ENCODE measurements at regions not wholly inside any gene's neighbourhood (a gene's known extent, or its start where the extent isn't known, plus 50 kb on each side); places are given as distances from the start of the nearest gene placed in this dataset.

GRCh38 chr5:176162198-176162597 lies 76.0 kb upstream of the SIMC1 start:
- DNase-seq (no peak), ATAC-seq (no peak)
- intact Hi-C loops (cut with micrococcal nuclease): no loop called here
- Histone ChIP-seq H3K9me3 (ENCODE audit: control insufficient read depth, insufficient read depth, low read length) (no peaks in the 10 kb centered on the region), H3K27ac (ENCODE audit: low read length) (no peak overlapping the region), H3K27me3 (ENCODE audit: control insufficient read depth, insufficient read depth, low read length) (peaks cover 7% of the 10 kb centered on the region), H3K4me3 (ENCODE audit: low read length) (no peak overlapping the region), H3K36me3 (ENCODE audit: control insufficient read depth, insufficient read depth, low read length) (no peaks in the 10 kb centered on the region), H3K4me1 (ENCODE audit: control insufficient read depth, insufficient read depth, low read length) (no peaks in the 10 kb centered on the region)
- WGBS (ENCODE audit: insufficient coverage): 82% methylated on average over 3 of the region's 3 CpGs
- Mint-ChIP-seq H3K27ac (no peak overlapping the region), H3K4me3 (no peak overlapping the region), H3K36me3 (no peaks in the 10 kb centered on the region), H3K9me3 (no peaks in the 10 kb centered on the region), H3K27me3 (ENCODE audit: low read depth in 2 of 2) (peaks cover 19 to 56% of the 10 kb centered on the region in 2 donors), H3K4me1 (no peaks in the 10 kb centered on the region)
- TF ChIP-seq CTCF (IDR thresholded peaks at IDR 0.05): no peak

- H3K4me3 Mint-ChIP-seq: no peak overlapping the region
- H3K4me1 Mint-ChIP-seq: no peaks in the 10 kb centered on the region
- no peak for TF ChIP-seq CTCF (IDR thresholded peaks at IDR 0.05)
- H3K36me3 Mint-ChIP-seq: no peaks in the 10 kb centered on the region
- no peaks in the 10 kb centered on the region for H3K4me1 ChIP-seq (ENCODE audit: control insufficient read depth, insufficient read depth, low read length)
- peaks cover 19 to 56% of the 10 kb centered on the region in 2 donors for H3K27me3 Mint-ChIP-seq (ENCODE audit: low read depth in 2 of 2)
- no peaks in the 10 kb centered on the region for H3K36me3 ChIP-seq (ENCODE audit: control insufficient read depth, insufficient read depth, low read length)
- ATAC-seq (no peak), DNase-seq (no peak)
- H3K9me3 ChIP-seq (ENCODE audit: control insufficient read depth, insufficient read depth, low read length): no peaks in the 10 kb centered on the region
- H3K27ac ChIP-seq (ENCODE audit: low read length): no peak overlapping the region
- H3K9me3 Mint-ChIP-seq: no peaks in the 10 kb centered on the region
- H3K27me3 ChIP-seq (ENCODE audit: control insufficient read depth, insufficient read depth, low read length): peaks cover 10% of the 10 kb centered on the region
- H3K4me3 ChIP-seq (ENCODE audit: low read length): no peak overlapping the region
- intact Hi-C loops (cut with micrococcal nuclease): no loop called here
- no peak overlapping the region for H3K27ac Mint-ChIP-seq
- no CpG with 5 or more reads among the region's 4 CpGs for WGBS (ENCODE audit: insufficient coverage)
Measured at GRCh38 chr5:176162888-176163287, 75.3 kb upstream of the SIMC1 start.

GRCh38 chr5:176166427-176166826 lies 71.8 kb upstream of the SIMC1 start:
- no peak for TF ChIP-seq CTCF (IDR thresholded peaks at IDR 0.05)
- Mint-ChIP-seq H3K4me1 (no peaks in the 10 kb centered on the region), H3K4me3 (no peak overlapping the region), H3K36me3 (no peaks in the 10 kb centered on the region), H3K27ac (no peak overlapping the region), H3K27me3 (ENCODE audit: low read depth in 2 of 2) (peaks cover 17 to 52% of the 10 kb centered on the region in 2 donors), H3K9me3 (no peaks in the 10 kb centered on the region)
- Histone ChIP-seq H3K4me1 (ENCODE audit: control insufficient read depth, insufficient read depth, low read length) (no peaks in the 10 kb centered on the region), H3K27me3 (ENCODE audit: control insufficient read depth, insufficient read depth, low read length) (peaks cover 10% of the 10 kb centered on the region), H3K36me3 (ENCODE audit: control insufficient read depth, insufficient read depth, low read length) (no peaks in the 10 kb centered on the region), H3K9me3 (ENCODE audit: control insufficient read depth, insufficient read depth, low read length) (no peaks in the 10 kb centered on the region), H3K4me3 (ENCODE audit: low read length) (no peak overlapping the region), H3K27ac (ENCODE audit: low read length) (no peak overlapping the region)
- intact Hi-C loops (cut with micrococcal nuclease): no loop called here
- 78% methylated on average over 3 of the region's 4 CpGs for WGBS (ENCODE audit: insufficient coverage)
- DNase-seq (no peak), ATAC-seq (no peak)

- no peak for TF ChIP-seq CTCF (IDR thresholded peaks at IDR 0.05)
- Histone ChIP-seq H3K27me3 (ENCODE audit: control insufficient read depth, insufficient read depth, low read length) (peaks cover 7% of the 10 kb centered on the region), H3K4me1 (ENCODE audit: control insufficient read depth, insufficient read depth, low read length) (no peaks in the 10 kb centered on the region), H3K9me3 (ENCODE audit: control insufficient read depth, insufficient read depth, low read length) (no peaks in the 10 kb centered on the region), H3K36me3 (ENCODE audit: control insufficient read depth, insufficient read depth, low read length) (no peaks in the 10 kb centered on the region), H3K4me3 (ENCODE audit: low read length) (no peak overlapping the region), H3K27ac (ENCODE audit: low read length) (no peak overlapping the region)
- no peak for ATAC-seq
- H3K27ac Mint-ChIP-seq: no peak overlapping the region
- H3K9me3 Mint-ChIP-seq: no peaks in the 10 kb centered on the region
- WGBS (ENCODE audit: insufficient coverage): 61% methylated on average over 6 of the region's 6 CpGs
- intact Hi-C loops (cut with micrococcal nuclease): no loop called here
- no peaks in the 10 kb centered on the region for H3K36me3 Mint-ChIP-seq
- DNase-seq: no peak
- H3K4me1 Mint-ChIP-seq: no peaks in the 10 kb centered on the region
- no peak overlapping the region for H3K4me3 Mint-ChIP-seq
- peaks cover 20 to 49% of the 10 kb centered on the region in 2 donors for H3K27me3 Mint-ChIP-seq (ENCODE audit: low read depth in 2 of 2)
Measured at GRCh38 chr5:176167800-176168199, 70.4 kb upstream of the SIMC1 start.

All from natural killer cell (primary cell).